Muscle layer of duodenum (tissue), 2 donors: ENCODE measurements at regions not wholly inside any gene's neighbourhood (a gene's known extent, or its start where the extent isn't known, plus 50 kb on each side); places are given as distances from the start of the nearest gene placed in this dataset.
"Not testable (repeated sequence)": the region's sequence is repeated elsewhere in the genome, so short reads cannot be mapped to it uniquely, and the experiment has no call there.

Source experiments
- H3K27ac ChIP-seq: one replicate; pipeline ENCODE4 v1.7.0; 2013; ENCODE audit warnings: mild to moderate bottlenecking, low read length
- H3K27me3 ChIP-seq: one replicate; pipeline ENCODE4 v1.7.0; 2013; ENCODE audit warnings: low read depth, mild to moderate bottlenecking, control low read depth, low read length
- H3K36me3 ChIP-seq, 2 donors: one replicate each; pipeline ENCODE4 v1.7.0; 2013; ENCODE audit warnings: low read length in 2 of 2, control low read depth in 1 of 2, mild to moderate bottlenecking in 1 of 2; ENCODE audit not compliant: insufficient read depth in 2 of 2, control insufficient read depth in 1 of 2
- H3K4me1 ChIP-seq, 2 donors: one replicate each; pipeline ENCODE4 v1.7.0; 2013; ENCODE audit warnings: low read length in 2 of 2, mild to moderate bottlenecking in 2 of 2, control low read depth in 1 of 2, moderate library complexity in 1 of 2; ENCODE audit not compliant: insufficient read depth in 2 of 2, control insufficient read depth in 1 of 2
- H3K4me3 ChIP-seq, 2 donors: one replicate each; pipeline ENCODE4 v1.7.0; 2013; ENCODE audit warnings: low read length in 2 of 2, low read depth in 1 of 2, mild to moderate bottlenecking in 1 of 2
- H3K9me3 ChIP-seq, 2 donors: one replicate each; pipeline ENCODE4 v1.7.0; 2013; ENCODE audit warnings: low read length in 2 of 2, control low read depth in 1 of 2, mild to moderate bottlenecking in 1 of 2; ENCODE audit not compliant: control insufficient read depth in 1 of 2
- donor health status: healthy.

GRCh38 chr17:47066841-47067682 is 88.0 kb upstream of the RPRML start:
- Histone ChIP-seq H3K9me3 (no peaks in the 10 kb centered on the region), H3K36me3 (peaks cover 0 to 7% of the 10 kb centered on the region in 2 donors), H3K27ac (peak overlapping the region; percentile 88), H3K4me1 (peaks cover 0 to 5% of the 10 kb centered on the region in 2 donors), H3K4me3 (peak overlapping the region; percentile 81 to 84), H3K27me3 (no peaks in the 10 kb centered on the region)

- H3K27me3 ChIP-seq: no peaks in the 10 kb centered on the region
- no peak overlapping the region for H3K4me3 ChIP-seq
- H3K9me3 ChIP-seq: no peaks in the 10 kb centered on the region
- peaks cover 0 to 7% of the 10 kb centered on the region in 2 donors for H3K36me3 ChIP-seq
- H3K27ac ChIP-seq: no peak overlapping the region
- H3K4me1 ChIP-seq: peaks cover 0 to 5% of the 10 kb centered on the region in 2 donors
Observed at GRCh38 chr17:47066095-47066494, 87.0 kb upstream of the RPRML start.

GRCh38 chr17:47064684-47065083 is 85.6 kb upstream of the RPRML start:
- H3K36me3 ChIP-seq: peaks cover 0 to 7% of the 10 kb centered on the region in 2 donors
- no peak overlapping the region for H3K4me3 ChIP-seq
- no peaks in the 10 kb centered on the region for H3K27me3 ChIP-seq
- peaks cover 0 to 5% of the 10 kb centered on the region in 2 donors for H3K4me1 ChIP-seq
- H3K27ac ChIP-seq: no peak overlapping the region
- H3K9me3 ChIP-seq: no peaks in the 10 kb centered on the region

DNA sequence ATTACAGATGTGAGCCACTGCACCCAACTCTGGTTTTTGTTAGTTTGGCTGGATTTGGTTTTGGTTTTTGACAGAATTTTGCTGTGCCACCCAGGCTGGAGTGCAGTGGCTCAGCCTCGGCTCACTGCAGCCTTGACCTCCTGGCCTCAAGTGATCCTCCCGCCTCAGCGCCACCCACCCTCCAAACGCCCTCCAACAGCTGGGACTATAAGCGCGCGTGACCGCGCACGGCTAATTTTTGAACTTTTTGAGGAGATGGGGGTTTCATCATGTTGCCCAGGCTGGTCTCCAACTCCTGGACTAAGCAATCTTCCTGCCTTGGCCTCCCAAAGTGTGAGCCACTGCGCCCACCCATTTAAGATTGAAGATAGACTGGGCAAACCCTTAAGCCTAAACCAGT is 84.4 kb upstream of the RPRML start:
- Histone ChIP-seq H3K4me3 (no peak overlapping the region), H3K4me1 (peaks cover 0 to 5% of the 10 kb centered on the region in 2 donors), H3K9me3 (no peaks in the 10 kb centered on the region), H3K27ac (no peak overlapping the region), H3K36me3 (peaks cover 0 to 7% of the 10 kb centered on the region in 2 donors), H3K27me3 (no peaks in the 10 kb centered on the region)

DNA sequence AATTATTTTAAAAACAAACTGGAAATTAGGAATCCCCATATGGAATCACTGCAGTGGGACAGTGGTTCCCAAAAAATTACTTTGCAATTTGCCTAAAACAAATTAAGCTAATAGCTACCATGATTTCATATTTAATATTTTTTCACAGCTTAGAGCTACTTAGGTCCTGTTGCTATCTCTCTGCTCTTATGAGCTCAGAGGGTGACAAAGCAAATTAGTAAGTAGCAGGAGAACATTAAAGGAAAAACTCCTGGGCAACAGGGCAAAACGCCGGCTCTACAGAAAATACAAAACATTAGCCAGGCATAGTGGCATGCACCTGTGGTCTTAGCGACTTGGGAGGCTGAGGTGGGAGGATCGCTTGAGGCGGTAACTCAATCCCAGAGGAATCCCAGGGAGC is 83.8 kb upstream of the RPRML start:
- not testable (repeated sequence) for H3K4me1 ChIP-seq, H3K27me3 ChIP-seq, H3K4me3 ChIP-seq, H3K27ac ChIP-seq, H3K36me3 ChIP-seq, H3K9me3 ChIP-seq

DNA sequence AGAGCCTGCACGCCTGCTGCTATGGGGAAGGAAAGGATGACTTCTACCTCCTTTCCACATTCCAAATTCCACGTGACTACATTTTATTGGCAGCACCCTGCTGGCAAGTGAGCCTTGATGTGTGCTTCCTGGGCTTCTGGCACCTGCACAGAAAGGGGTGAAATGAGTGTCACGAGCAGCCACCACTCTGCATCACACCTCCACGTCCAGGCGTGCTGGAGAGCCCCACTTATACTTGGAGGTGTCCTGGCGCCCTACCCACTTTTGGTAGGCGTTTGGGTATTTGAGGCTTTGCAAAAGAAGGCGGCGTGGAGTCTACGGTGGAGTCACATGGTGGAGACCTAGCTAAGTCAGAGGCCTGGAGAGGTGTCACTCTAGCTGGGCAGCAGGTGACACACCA is 81.0 kb upstream of the RPRML start:
- peaks cover 0 to 16% of the 10 kb centered on the region in 2 donors for H3K36me3 ChIP-seq
- H3K4me1 ChIP-seq, H3K9me3 ChIP-seq, H3K27me3 ChIP-seq, H3K27ac ChIP-seq, H3K4me3 ChIP-seq: not testable (repeated sequence)

DNA sequence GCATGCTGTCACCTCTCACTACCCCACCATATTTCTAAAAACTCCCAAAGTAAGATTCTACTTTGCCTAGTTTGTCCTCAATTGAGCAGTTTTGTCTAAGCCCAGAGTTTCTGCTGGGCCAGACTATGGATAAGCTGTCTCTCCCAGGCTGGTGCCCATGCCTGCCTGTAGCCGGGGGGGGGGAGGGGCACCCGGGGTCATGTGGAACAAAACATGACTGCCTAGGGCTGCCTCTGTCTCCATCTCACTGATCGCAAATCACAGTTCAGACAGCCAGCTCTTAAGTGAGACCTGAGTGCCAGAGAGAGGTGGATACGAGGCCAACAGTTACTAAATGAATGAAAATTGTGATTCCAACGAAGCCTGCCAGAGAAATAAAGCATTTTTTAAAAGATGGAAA is 78.8 kb upstream of the RPRML start:
- no peak overlapping the region for H3K4me3 ChIP-seq
- H3K27ac ChIP-seq: no peak overlapping the region
- no peaks in the 10 kb centered on the region for H3K9me3 ChIP-seq
- no peaks in the 10 kb centered on the region for H3K27me3 ChIP-seq
- H3K4me1 ChIP-seq: no peaks in the 10 kb centered on the region
- peaks cover 0 to 18% of the 10 kb centered on the region in 2 donors for H3K36me3 ChIP-seq

GRCh38 chr17:47057279-47057678 is 78.2 kb upstream of the RPRML start:
- H3K27me3 ChIP-seq, H3K4me1 ChIP-seq, H3K4me3 ChIP-seq, H3K27ac ChIP-seq, H3K9me3 ChIP-seq: not testable (repeated sequence)
- peaks cover 0 to 21% of the 10 kb centered on the region in 2 donors for H3K36me3 ChIP-seq

- not testable (repeated sequence) for H3K27me3 ChIP-seq, H3K27ac ChIP-seq, H3K9me3 ChIP-seq, H3K4me1 ChIP-seq, H3K4me3 ChIP-seq
- peaks cover 0 to 21% of the 10 kb centered on the region in 2 donors for H3K36me3 ChIP-seq
Observed at GRCh38 chr17:47056687-47057086, 77.6 kb upstream of the RPRML start.
